ENCODE measurements at regions not wholly inside any gene's neighbourhood (a gene's known extent, or its start where the extent isn't known, plus 50 kb on each side); places are given as distances from the start of the nearest gene placed in this dataset.

DNA sequence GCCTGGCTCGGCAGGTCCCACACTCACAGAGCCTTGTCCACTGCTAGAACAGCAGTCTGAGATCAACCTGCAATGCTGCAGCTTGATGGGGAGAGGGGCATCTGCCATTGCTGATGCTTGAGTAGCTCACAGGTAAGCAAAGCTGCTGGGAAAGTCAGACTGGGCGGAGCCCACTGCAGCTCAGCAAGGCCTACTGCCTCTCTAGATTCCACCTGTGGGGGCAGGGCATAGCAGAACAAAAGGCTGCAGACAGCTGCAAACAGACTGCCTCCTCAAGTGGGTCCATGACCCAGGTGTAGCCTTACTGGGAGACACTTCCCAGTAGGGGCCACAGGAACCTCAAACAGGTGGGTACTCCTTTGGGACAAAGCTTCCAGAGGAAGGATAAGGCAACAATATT is 110.6 kb upstream of the ADAMTS3 start:
- BruUV-seq (replicated peaks) = no TSS peak
- H3K4me3 ChIP-seq = no peak overlapping the region
- no peak overlapping the region for H3K27ac ChIP-seq (ENCODE audit: extremely low read depth, low read depth, low read length)
- ATAC-seq = no peak
- in situ Hi-C loops (cut with MboI) (no loop called here), intact Hi-C loops (cut with micrococcal nuclease) (no loop called here)
- H3K9ac ChIP-seq (ENCODE audit: insufficient read depth in 1 of 2, low read depth in 2 of 2, low read length in 2 of 2) = no peak overlapping the region
- no peaks in the 10 kb centered on the region for H3K9me3 ChIP-seq (replicated peaks; ENCODE audit: control insufficient read depth, insufficient read depth, low read depth, low read length)
- no peaks in the 10 kb centered on the region for H3K36me3 ChIP-seq (ENCODE audit: control insufficient read depth, insufficient read depth, low read length)
- ChIA-PET CTCF (ENCODE audit: low intra/inter-chr PET ratio) (no interaction called here), POLR2A (no interaction called here)
- FAIRE-seq = no peak
- H3K79me2 ChIP-seq (ENCODE audit: control insufficient read depth, insufficient read depth, low read length) = no peaks in the 10 kb centered on the region
- no peaks in the 10 kb centered on the region for H3K4me1 ChIP-seq (replicated peaks in 1 of 2; ENCODE audit: control insufficient read depth in 2 of 2, insufficient read depth in 2 of 2, low read length in 2 of 2)
- no peaks in the 10 kb centered on the region for H3K27me3 ChIP-seq (ENCODE audit: control insufficient read depth in 2 of 2, insufficient read depth in 2 of 2, low read length in 2 of 2)
- no peaks in the 10 kb centered on the region for H3K9me1 ChIP-seq (ENCODE audit: control insufficient read depth, insufficient read depth, low read length)
- 22% methylated on average over 2 of the region's 2 CpGs for WGBS (ENCODE audit: insufficient coverage, low coverage, missing lambda C conversion rate)
- no peaks in the 10 kb centered on the region for H4K20me1 ChIP-seq (replicated peaks; ENCODE audit: control insufficient read depth, insufficient read depth, low read length)
- H2AFZ ChIP-seq (ENCODE audit: low read depth, low read length) = no peak overlapping the region
- no peak for DNase-seq (ENCODE audit: extremely low read depth in 1 of 4, low spot score in 3 of 4)
- no peak overlapping the region for H3K4me2 ChIP-seq (ENCODE audit: insufficient read depth, low read length)
- TF ChIP-seq, protein P1, sequence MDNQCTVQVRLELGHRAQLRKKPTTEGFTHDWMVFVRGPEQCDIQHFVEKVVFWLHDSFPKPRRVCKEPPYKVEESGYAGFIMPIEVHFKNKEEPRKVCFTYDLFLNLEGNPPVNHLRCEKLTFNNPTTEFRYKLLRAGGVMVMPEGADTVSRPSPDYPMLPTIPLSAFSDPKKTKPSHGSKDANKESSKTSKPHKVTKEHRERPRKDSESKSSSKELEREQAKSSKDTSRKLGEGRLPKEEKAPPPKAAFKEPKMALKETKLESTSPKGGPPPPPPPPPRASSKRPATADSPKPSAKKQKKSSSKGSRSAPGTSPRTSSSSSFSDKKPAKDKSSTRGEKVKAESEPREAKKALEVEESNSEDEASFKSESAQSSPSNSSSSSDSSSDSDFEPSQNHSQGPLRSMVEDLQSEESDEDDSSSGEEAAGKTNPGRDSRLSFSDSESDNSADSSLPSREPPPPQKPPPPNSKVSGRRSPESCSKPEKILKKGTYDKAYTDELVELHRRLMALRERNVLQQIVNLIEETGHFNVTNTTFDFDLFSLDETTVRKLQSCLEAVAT (IDR thresholded peaks at IDR 0.05) = no peak
- no peak for TF ChIP-seq ZNF436 (CRISPR knock-in tag; IDR thresholded peaks at IDR 0.05)
- TF ChIP-seq ZFP36 (IDR thresholded peaks at IDR 0.05; ENCODE audit: low read depth, low read length, partially characterized antibody) = no peak
- TF ChIP-seq CBFB (CRISPR knock-in tag; IDR thresholded peaks at IDR 0.05) = no peak
- TF ChIP-seq RFX5 (IDR thresholded peaks at IDR 0.05; ENCODE audit: low read depth, low read length) = no peak
- no peak for TF ChIP-seq GABPA (tag; conservative IDR thresholded peaks at IDR 0.05; ENCODE audit: low read depth)
- TF ChIP-seq, protein P2, sequence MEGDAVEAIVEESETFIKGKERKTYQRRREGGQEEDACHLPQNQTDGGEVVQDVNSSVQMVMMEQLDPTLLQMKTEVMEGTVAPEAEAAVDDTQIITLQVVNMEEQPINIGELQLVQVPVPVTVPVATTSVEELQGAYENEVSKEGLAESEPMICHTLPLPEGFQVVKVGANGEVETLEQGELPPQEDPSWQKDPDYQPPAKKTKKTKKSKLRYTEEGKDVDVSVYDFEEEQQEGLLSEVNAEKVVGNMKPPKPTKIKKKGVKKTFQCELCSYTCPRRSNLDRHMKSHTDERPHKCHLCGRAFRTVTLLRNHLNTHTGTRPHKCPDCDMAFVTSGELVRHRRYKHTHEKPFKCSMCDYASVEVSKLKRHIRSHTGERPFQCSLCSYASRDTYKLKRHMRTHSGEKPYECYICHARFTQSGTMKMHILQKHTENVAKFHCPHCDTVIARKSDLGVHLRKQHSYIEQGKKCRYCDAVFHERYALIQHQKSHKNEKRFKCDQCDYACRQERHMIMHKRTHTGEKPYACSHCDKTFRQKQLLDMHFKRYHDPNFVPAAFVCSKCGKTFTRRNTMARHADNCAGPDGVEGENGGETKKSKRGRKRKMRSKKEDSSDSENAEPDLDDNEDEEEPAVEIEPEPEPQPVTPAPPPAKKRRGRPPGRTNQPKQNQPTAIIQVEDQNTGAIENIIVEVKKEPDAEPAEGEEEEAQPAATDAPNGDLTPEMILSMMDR (IDR thresholded peaks at IDR 0.05 in 2 of 3, conservative IDR thresholded peaks at IDR 0.05 in 1 of 3; ENCODE audit: insufficient read depth in 2 of 3, low read depth in 1 of 3, low read length in 3 of 3) = no peak
- TF ChIP-seq NR1H2 (CRISPR knock-in tag; IDR thresholded peaks at IDR 0.05) = no peak
- TF ChIP-seq CBX2 (IDR thresholded peaks at IDR 0.05; ENCODE audit: insufficient read depth, low read length, poor library complexity, severe bottlenecking) = no peak
- TF ChIP-seq, protein P3, sequence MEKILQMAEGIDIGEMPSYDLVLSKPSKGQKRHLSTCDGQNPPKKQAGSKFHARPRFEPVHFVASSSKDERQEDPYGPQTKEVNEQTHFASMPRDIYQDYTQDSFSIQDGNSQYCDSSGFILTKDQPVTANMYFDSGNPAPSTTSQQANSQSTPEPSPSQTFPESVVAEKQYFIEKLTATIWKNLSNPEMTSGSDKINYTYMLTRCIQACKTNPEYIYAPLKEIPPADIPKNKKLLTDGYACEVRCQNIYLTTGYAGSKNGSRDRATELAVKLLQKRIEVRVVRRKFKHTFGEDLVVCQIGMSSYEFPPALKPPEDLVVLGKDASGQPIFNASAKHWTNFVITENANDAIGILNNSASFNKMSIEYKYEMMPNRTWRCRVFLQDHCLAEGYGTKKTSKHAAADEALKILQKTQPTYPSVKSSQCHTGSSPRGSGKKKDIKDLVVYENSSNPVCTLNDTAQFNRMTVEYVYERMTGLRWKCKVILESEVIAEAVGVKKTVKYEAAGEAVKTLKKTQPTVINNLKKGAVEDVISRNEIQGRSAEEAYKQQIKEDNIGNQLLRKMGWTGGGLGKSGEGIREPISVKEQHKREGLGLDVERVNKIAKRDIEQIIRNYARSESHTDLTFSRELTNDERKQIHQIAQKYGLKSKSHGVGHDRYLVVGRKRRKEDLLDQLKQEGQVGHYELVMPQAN (IDR thresholded peaks at IDR 0.05; ENCODE audit: borderline replicate concordance) = no peak
- no peak for TF ChIP-seq RAD51 (IDR thresholded peaks at IDR 0.05; ENCODE audit: borderline replicate concordance, low read depth)
- no peak for TF ChIP-seq GABPB1 (CRISPR knock-in tag; IDR thresholded peaks at IDR 0.05)
- TF ChIP-seq NFYB (IDR thresholded peaks at IDR 0.05; ENCODE audit: extremely low read depth, insufficient read length) = no peak
- TF ChIP-seq CHD4 (IDR thresholded peaks at IDR 0.05; ENCODE audit: insufficient read depth, insufficient replicate concordance, low read depth, low read length, poor library complexity, severe bottlenecking) = no peak
- TF ChIP-seq, protein P4, sequence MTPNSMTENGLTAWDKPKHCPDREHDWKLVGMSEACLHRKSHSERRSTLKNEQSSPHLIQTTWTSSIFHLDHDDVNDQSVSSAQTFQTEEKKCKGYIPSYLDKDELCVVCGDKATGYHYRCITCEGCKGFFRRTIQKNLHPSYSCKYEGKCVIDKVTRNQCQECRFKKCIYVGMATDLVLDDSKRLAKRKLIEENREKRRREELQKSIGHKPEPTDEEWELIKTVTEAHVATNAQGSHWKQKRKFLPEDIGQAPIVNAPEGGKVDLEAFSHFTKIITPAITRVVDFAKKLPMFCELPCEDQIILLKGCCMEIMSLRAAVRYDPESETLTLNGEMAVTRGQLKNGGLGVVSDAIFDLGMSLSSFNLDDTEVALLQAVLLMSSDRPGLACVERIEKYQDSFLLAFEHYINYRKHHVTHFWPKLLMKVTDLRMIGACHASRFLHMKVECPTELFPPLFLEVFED (CRISPR knock-in tag; conservative IDR thresholded peaks at IDR 0.05) = no peak
- no peak for TF ChIP-seq IRF1 (CRISPR knock-in tag; IDR thresholded peaks at IDR 0.05; ENCODE audit: borderline replicate concordance)
